Upper lobe of right lung (tissue), 1 donor: ENCODE measurements at regions not wholly inside any gene's neighbourhood (a gene's known extent, or its start where the extent isn't known, plus 50 kb on each side); places are given as distances from the start of the nearest gene placed in this dataset.

Experiments
- ATAC-seq: fragments of 200-7000 bp; cut with Tn5 transposase; one replicate; pipeline ENCODE4 v1.9.1; 2020; ENCODE audit warnings: mild to moderate bottlenecking, moderate library complexity
- DNase-seq: peaks from one replicate; pipeline ENCODE4 v3.0.0-alpha.2; 2020
- H3K27ac ChIP-seq: fragments of 200-600 bp; one replicate; pipeline ENCODE4 v1.8.0; 2022
- H3K27me3 ChIP-seq: fragments of 200-600 bp; one replicate; pipeline ENCODE4 v1.8.0; 2022; ENCODE audit warnings: mild to moderate bottlenecking
- H3K36me3 ChIP-seq: fragments of 200-600 bp; one replicate; pipeline ENCODE4 v1.8.0; 2022
- H3K4me1 ChIP-seq: fragments of 200-600 bp; one replicate; pipeline ENCODE4 v1.8.0; 2022
- H3K4me3 ChIP-seq: fragments of 200-600 bp; one replicate; pipeline ENCODE4 v1.8.0; 2022; ENCODE audit warnings: mild to moderate bottlenecking
- H3K9me3 ChIP-seq: fragments of 200-600 bp; one replicate; pipeline ENCODE4 v1.8.0; 2022
- CTCF ChIP-seq: fragments of 200-600 bp; IDR thresholded peaks from one replicate; pipeline ENCODE4 v1.8.0; 2022; ENCODE audit warnings: antibody characterized with exemption
- intact Hi-C: fragments of 100-400 bp; cut with DNase I; formaldehyde crosslinking; loops from one replicate; pipeline ENCODE4 v1.11.0; 2022
- donor health status: DM: no; HTN: yes; CAD: no; lungs with severe emphysema.

- intact Hi-C loops, result no loop called here
These were observed 106.0 kb upstream of the MYO10 start for GRCh38 chr5:17042041-17042440.

GRCh38 chr5:17046320-17046719 lies 110.2 kb upstream of the MYO10 start:
- no peak for ATAC-seq
- intact Hi-C loops, result no loop called here

More at GRCh38 chr5:17042041-17042440, 106.0 kb upstream of the MYO10 start:
- H3K36me3 ChIP-seq, result no peaks in the 10 kb centered on the region
- no peak overlapping the region for H3K4me3 ChIP-seq
- no peak for TF ChIP-seq CTCF
- no peak for DNase-seq
- no peak overlapping the region for H3K27ac ChIP-seq
- no peaks in the 10 kb centered on the region for H3K9me3 ChIP-seq
- H3K4me1 ChIP-seq, result no peaks in the 10 kb centered on the region
- ATAC-seq, result no peak
- no peaks in the 10 kb centered on the region for H3K27me3 ChIP-seq

GRCh38 chr5:17050236-17050635 lies 114.1 kb upstream of the MYO10 start:
- DNase-seq, result no peak
- ATAC-seq, result no peak
- H3K27ac ChIP-seq, result no peak overlapping the region

More at GRCh38 chr5:17046320-17046719, 110.2 kb upstream of the MYO10 start:
- no peaks in the 10 kb centered on the region for H3K9me3 ChIP-seq
- H3K27me3 ChIP-seq, result no peaks in the 10 kb centered on the region
- H3K36me3 ChIP-seq, result no peaks in the 10 kb centered on the region
- no peak for DNase-seq
- TF ChIP-seq CTCF, result no peak
- H3K4me3 ChIP-seq, result no peak overlapping the region
- H3K4me1 ChIP-seq, result no peaks in the 10 kb centered on the region
- H3K27ac ChIP-seq, result no peak overlapping the region

GRCh38 chr5:17054911-17055310 lies 118.8 kb upstream of the MYO10 start:
- intact Hi-C loops, result no loop called here
- Histone ChIP-seq H3K27me3 (no peaks in the 10 kb centered on the region), H3K27ac (no peak overlapping the region), H3K4me3 (no peak overlapping the region), H3K9me3 (no peaks in the 10 kb centered on the region), H3K36me3 (no peaks in the 10 kb centered on the region), H3K4me1 (peaks cover 5% of the 10 kb centered on the region)
- no peak for TF ChIP-seq CTCF
- no peak for ATAC-seq
- DNase-seq, result no peak

More at GRCh38 chr5:17050236-17050635, 114.1 kb upstream of the MYO10 start:
- no peak overlapping the region for H3K4me3 ChIP-seq
- intact Hi-C loops, result no loop called here
- H3K36me3 ChIP-seq, result no peaks in the 10 kb centered on the region
- H3K9me3 ChIP-seq, result no peaks in the 10 kb centered on the region
- no peaks in the 10 kb centered on the region for H3K4me1 ChIP-seq
- H3K27me3 ChIP-seq, result no peaks in the 10 kb centered on the region
- no peak for TF ChIP-seq CTCF

GRCh38 chr5:17056141-17056631 lies 120.1 kb upstream of the MYO10 start:
- no peak overlapping the region for H3K27ac ChIP-seq
- H3K4me1 ChIP-seq, result peaks cover 5% of the 10 kb centered on the region
- no peaks in the 10 kb centered on the region for H3K27me3 ChIP-seq
- DNase-seq (no peak), ATAC-seq (peak; percentile 49)
- no peaks in the 10 kb centered on the region for H3K36me3 ChIP-seq
- intact Hi-C loops, result no loop called here
- H3K4me3 ChIP-seq, result no peak overlapping the region
- no peak for TF ChIP-seq CTCF
- no peaks in the 10 kb centered on the region for H3K9me3 ChIP-seq

GRCh38 chr5:17058438-17058837 lies 122.3 kb upstream of the MYO10 start:
- no peaks in the 10 kb centered on the region for H3K27me3 ChIP-seq
- H3K27ac ChIP-seq, result no peak overlapping the region
- no peak overlapping the region for H3K4me3 ChIP-seq
- H3K4me1 ChIP-seq, result peaks cover 5% of the 10 kb centered on the region
- H3K9me3 ChIP-seq, result no peaks in the 10 kb centered on the region
- H3K36me3 ChIP-seq, result no peaks in the 10 kb centered on the region
- TF ChIP-seq CTCF, result no peak
- DNase-seq, result no peak
- ATAC-seq, result no peak
- intact Hi-C loops, result no loop called here
